ENCODE measurements at regions not wholly inside any gene's neighbourhood (a gene's known extent, or its start where the extent isn't known, plus 50 kb on each side); places are given as distances from the start of the nearest gene placed in this dataset.
"Not testable (repeated sequence)": the region's sequence is repeated elsewhere in the genome, so short reads cannot be mapped to it uniquely, and the experiment has no call there.

GRCh38 chr10:63795094-63795860, 274.1 kb downstream of the REEP3 start:
- no peak for DNase-seq

- no peak for DNase-seq
Measured at GRCh38 chr10:63798599-63799498, 277.6 kb downstream of the REEP3 start.

- DNase-seq: no peak
Measured at GRCh38 chr10:63799521-63800300, 278.5 kb downstream of the REEP3 start.

DNA sequence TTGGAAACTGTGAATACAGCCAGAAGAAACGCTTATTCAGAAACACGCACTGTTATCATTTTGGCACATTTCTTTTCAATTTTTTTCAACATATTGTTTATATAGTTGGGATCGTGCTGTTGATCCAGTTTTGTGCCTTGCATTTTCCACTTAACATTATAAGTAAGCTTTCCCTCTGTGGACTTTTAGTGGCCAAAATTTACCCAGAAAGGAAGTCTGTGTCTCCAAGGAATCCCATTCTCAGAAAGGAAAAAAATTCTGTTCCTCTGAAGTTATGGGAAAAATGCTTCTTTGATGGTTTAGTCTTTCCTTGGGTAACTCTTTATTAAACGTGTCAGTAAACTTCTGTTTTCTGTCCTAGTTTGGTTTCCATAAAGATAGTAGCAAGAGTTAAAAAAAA, 280.0 kb downstream of the REEP3 start:
- no peak for DNase-seq

DNA sequence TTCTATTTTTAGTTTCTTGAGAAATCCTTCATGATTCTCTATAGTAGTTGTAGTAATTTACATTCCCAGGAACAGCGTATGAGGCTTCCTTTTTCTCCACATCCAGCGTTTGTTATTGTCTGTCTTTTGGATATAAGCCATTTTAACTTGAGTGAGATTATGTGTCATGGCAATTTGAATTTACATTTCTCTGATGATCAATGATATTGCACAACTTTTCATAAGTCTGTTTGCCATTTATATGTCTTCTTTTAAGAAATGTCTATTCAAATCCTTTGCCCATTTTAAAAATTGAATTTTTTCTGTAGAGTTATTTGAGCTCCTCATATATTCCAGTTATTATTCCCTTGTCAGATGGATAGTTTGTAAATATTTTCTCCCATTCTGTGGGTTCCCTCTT, 285.1 kb downstream of the REEP3 start:
- DNase-seq: no peak

- DNase-seq: no peak
Measured at GRCh38 chr10:63812501-63812900, 291.3 kb downstream of the REEP3 start.

DNA sequence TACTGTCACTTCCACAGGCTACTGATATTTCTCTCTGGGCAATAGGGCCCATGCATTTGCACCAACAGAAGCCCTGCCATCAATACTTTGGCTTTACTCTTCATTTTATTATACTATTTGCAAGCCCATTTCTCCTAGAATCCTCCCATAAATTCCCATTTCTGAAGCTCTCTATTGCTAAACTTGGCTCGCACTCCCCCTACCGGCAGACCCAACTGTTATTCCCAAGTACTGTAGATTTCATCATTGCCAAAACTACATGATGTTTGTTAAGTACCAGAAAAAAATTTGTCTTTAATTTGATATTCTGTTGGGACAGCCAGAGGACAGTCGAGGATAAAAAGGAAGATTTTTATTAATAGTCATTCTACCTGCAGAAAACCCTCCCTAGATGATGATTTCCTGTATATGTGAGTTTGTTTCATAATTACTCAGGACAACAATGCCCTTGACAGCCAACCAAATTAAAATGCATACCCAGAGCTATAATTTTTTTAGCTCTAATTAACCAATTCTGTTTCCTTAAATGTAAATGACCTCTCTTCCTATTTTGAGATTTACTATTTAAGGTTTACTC, 298.6 kb downstream of the REEP3 start:
- peak; percentile 2 for DNase-seq

GRCh38 chr10:63822496-63822895, 301.3 kb downstream of the REEP3 start:
- no peak for DNase-seq

DNA sequence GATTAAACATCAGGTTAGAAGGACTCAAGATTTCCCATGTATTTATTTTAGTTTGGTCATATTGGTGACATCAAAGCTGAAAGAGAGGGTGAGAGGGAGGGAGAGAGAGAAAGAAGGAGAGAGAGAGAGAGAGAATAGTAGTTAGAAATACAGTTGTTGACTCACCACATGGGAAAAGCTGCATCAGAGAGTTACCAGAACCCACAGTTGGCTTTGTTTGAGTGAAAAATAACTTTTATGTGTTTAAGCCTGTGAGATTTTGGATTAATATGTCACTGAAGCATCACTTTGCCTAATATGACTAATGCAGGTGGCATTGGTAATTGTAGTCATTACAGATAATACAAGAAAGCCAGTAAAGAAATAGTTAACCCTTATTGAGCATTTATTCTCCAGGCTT, 303.9 kb downstream of the REEP3 start:
- no peak for DNase-seq

GRCh38 chr10:63825766-63826165, 304.6 kb downstream of the REEP3 start:
- no peak for DNase-seq

DNA sequence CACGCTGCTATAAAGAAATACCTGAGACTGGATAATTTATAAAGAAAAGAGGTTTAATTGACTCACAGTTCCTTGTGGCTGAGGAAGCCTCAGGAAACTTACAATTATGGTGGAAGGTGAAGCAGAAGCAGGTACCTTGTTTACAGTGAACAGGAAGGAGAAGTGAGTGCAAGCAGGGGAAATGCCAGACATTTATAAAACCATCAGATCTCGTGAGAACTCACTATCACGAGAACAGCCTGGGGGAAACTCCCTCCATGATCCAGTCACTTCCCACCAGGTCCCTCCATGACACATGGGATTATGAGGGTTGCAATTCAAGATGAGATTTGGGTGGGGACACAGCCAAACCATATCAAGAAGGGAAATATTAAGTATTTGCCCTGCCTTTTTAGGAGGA, 305.8 kb downstream of the REEP3 start:
- DNase-seq: not testable (repeated sequence)

GRCh38 chr10:63829020-63829419, 307.8 kb downstream of the REEP3 start:
- DNase-seq: no peak

GRCh38 chr10:63829573-63830149, 308.5 kb downstream of the REEP3 start:
- no peak for DNase-seq

GRCh38 chr10:63832686-63833085, 311.5 kb downstream of the REEP3 start:
- DNase-seq: no peak

- DNase-seq: no peak
Measured at GRCh38 chr10:63833411-63834060, 312.3 kb downstream of the REEP3 start.

GRCh38 chr10:63836666-63837442, 315.7 kb downstream of the REEP3 start:
- no peak for DNase-seq

GRCh38 chr10:63841761-63842160, 320.6 kb downstream of the REEP3 start:
- DNase-seq: no peak

DNA sequence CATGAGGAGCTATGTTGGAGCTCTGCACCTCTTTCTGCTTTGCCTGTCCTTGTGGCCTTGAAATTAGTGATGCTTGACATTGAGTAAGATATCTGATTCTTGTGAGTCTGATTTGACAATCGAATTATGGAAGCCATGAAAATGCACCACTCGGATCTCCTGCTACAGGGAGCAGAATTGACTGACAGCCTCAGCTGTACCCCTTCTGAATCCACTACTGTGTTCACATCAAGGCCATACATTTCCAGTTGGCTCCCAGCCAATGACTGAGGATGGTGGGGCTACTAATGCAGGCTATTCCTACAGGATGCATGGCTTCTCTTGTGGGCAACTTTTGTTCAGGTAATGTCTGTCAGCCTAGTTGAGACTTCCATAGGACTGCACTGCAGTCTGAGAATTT, 321.9 kb downstream of the REEP3 start:
- DNase-seq: no peak

- DNase-seq: not testable (repeated sequence)
Measured at GRCh38 chr10:63848871-63849270, 327.7 kb downstream of the REEP3 start.

GRCh38 chr10:63862860-63863259, 341.7 kb downstream of the REEP3 start:
- no peak for DNase-seq

- no peak for DNase-seq
Measured at GRCh38 chr10:63865210-63865609, 344.0 kb downstream of the REEP3 start.
